ENCODE measurements at regions not wholly inside any gene's neighbourhood (a gene's known extent, or its start where the extent isn't known, plus 50 kb on each side); places are given as distances from the start of the nearest gene placed in this dataset.

DNA sequence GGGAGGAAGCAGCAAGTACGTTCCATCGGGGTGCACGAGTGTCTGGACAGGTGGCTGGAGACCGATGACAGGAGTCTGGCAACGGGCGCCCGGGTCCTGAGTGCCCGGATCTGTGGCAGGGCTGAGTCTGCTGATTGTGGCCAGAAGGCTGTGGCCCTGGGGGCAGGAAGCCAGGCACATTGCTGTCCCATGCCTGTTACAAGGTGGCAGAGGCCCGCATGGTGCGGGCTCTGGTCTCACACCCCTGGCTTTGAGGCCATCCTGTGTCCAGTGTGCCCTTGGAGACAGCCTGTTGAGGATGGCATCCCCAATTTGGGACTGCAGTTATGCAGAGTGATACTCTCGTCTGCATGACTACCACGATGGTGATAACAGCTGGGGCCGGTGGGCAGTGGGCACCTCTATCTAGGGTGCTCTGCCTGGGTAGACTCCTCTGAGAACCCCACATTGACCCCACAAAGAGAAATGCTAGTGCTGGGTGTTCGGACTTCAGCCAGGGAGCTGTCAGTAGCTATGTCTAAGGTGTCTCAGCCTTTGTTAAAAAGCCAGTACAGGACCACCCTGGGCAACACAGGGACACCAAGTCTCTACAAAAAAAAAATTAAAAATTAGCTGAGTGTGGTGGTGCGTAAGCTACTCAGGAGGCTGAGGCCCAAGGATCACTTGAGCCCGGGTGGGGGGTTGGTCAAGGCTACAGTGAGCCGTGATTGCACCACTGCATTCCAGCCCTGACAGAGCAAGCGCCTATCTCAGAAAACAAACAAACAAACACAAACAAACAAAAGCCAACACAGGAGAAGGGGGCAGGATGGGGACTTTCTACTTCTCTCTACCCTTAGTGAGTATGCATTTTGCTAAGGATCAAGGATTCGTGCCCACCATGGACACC, 88.3 kb downstream of the RHOB start (continued):
- TF ChIP-seq KIAA2018 (CRISPR knock-in tag; IDR thresholded peaks at IDR 0.05; ENCODE audit: borderline replicate concordance): no peak
- no peak for TF ChIP-seq RBM39 (IDR thresholded peaks at IDR 0.05; ENCODE audit: low read depth, low read length, poor library complexity, severe bottlenecking)
- TF ChIP-seq ZNF746 (CRISPR knock-in tag; IDR thresholded peaks at IDR 0.05): peak; percentile 59; the same call in 1 of the 2 replicates
- 0 out of 2 replicates have a peak, but pooled peaks have one; percentile 18 for TF ChIP-seq ATF7-NPFF (CRISPR knock-in tag; IDR thresholded peaks at IDR 0.05; ENCODE audit: low read depth)
- peak; percentile 75 for TF ChIP-seq HNF4A (CRISPR knock-in tag; IDR thresholded peaks at IDR 0.05)
- peak; percentile 64; the same call in 1 of the 2 replicates for TF ChIP-seq RFXAP (CRISPR knock-in tag; IDR thresholded peaks at IDR 0.05; ENCODE audit: borderline replicate concordance)
- TF ChIP-seq ZBED4 (CRISPR knock-in tag; IDR thresholded peaks at IDR 0.05; ENCODE audit: borderline replicate concordance): peak; percentile 58; the same call in 1 of the 2 replicates
- TF ChIP-seq, protein P1, sequence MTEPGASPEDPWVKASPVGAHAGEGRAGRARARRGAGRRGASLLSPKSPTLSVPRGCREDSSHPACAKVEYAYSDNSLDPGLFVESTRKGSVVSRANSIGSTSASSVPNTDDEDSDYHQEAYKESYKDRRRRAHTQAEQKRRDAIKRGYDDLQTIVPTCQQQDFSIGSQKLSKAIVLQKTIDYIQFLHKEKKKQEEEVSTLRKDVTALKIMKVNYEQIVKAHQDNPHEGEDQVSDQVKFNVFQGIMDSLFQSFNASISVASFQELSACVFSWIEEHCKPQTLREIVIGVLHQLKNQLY (CRISPR knock-in tag; IDR thresholded peaks at IDR 0.05): 0 out of 2 replicates have a peak, but pooled peaks have one; percentile 38
- TF ChIP-seq PPARG (CRISPR knock-in tag; conservative IDR thresholded peaks at IDR 0.05): no peak
- TF ChIP-seq, protein P2, sequence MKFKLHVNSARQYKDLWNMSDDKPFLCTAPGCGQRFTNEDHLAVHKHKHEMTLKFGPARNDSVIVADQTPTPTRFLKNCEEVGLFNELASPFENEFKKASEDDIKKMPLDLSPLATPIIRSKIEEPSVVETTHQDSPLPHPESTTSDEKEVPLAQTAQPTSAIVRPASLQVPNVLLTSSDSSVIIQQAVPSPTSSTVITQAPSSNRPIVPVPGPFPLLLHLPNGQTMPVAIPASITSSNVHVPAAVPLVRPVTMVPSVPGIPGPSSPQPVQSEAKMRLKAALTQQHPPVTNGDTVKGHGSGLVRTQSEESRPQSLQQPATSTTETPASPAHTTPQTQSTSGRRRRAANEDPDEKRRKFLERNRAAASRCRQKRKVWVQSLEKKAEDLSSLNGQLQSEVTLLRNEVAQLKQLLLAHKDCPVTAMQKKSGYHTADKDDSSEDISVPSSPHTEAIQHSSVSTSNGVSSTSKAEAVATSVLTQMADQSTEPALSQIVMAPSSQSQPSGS (CRISPR knock-in tag; IDR thresholded peaks at IDR 0.05): no peak
- TF ChIP-seq DPF2 (CRISPR knock-in tag; IDR thresholded peaks at IDR 0.05; ENCODE audit: borderline replicate concordance, low read depth): peak; percentile 57; the same call in 1 of the 2 replicates

All from HepG2 (cell line).